Caco-2 (cell line): ENCODE measurements at regions not wholly inside any gene's neighbourhood (a gene's known extent, or its start where the extent isn't known, plus 50 kb on each side); places are given as distances from the start of the nearest gene placed in this dataset.
A peak's percentile ranks its signal among the peaks of the same experiment; 100 is the strongest.

Experiments used
- BruUV-seq: library from RNA; stranded (reverse); fragments of 400-500 nt; replicated peaks from 2 replicates; lab custom pipeline; 2021; lab: Mats Ljungman, UMichigan
- CTCF ChIA-PET: fragments of 300-600 bp; sonication (Branson Sonifier 250); formaldehyde crosslinking; loops from one replicate; lab custom pipeline; 2022; ENCODE audit warnings: antibody characterized with exemption; lab: Charles Lee
- POLR2A ChIA-PET: fragments of 300-600 bp; sonication (Branson Sonifier 250); formaldehyde crosslinking; loops from one replicate; lab custom pipeline; 2022; ENCODE audit warnings: antibody characterized with exemption; lab: Charles Lee
- DNase-seq, 2 experiments: peaks; one replicate each; pipeline versions ENCODE4 v3.0.0 to v3.0.0-alpha.2; 2020 to 2022
- H3K27me3 ChIP-seq: replicated peaks from 2 replicates; pipeline ENCODE4 v1.6.0; 2011; ENCODE audit warnings: low read length; ENCODE audit not compliant: control insufficient read depth, insufficient read depth
- H3K36me3 ChIP-seq: 2 replicates; pipeline ENCODE4 v1.5.1; 2011; ENCODE audit warnings: low read length; ENCODE audit not compliant: control insufficient read depth, insufficient read depth
- H3K4me1 ChIP-seq: fragments of 250-450 bp; sonication (Bioruptor Pico); 2 replicates; pipeline ENCODE4 v1.5.1; 2020; ENCODE audit warnings: mild to moderate bottlenecking
- H3K4me3 ChIP-seq: 2 replicates; pipeline ENCODE4 v1.5.1; 2011; ENCODE audit warnings: low read depth, mild to moderate bottlenecking, control low read depth, low read length
- H3K9me3 ChIP-seq: fragments of 250-450 bp; sonication (Bioruptor Pico); 2 replicates; pipeline ENCODE4 v1.5.1; 2020; ENCODE audit warnings: mild to moderate bottlenecking, moderate library complexity
- H3K27ac Mint-ChIP-seq: one replicate; pipeline ENCODE4 v1.8.0; 2022; ENCODE audit warnings: mixed read lengths; ENCODE audit not compliant: unreplicated experiment
- H3K27me3 Mint-ChIP-seq: one replicate; pipeline ENCODE4 v1.8.0; 2022; ENCODE audit warnings: mixed read lengths; ENCODE audit not compliant: insufficient read depth, unreplicated experiment
- H3K36me3 Mint-ChIP-seq: one replicate; pipeline ENCODE4 v1.8.0; 2022; ENCODE audit warnings: mild to moderate bottlenecking, mixed read lengths; ENCODE audit not compliant: insufficient read depth, unreplicated experiment
- H3K4me1 Mint-ChIP-seq: one replicate; pipeline ENCODE4 v1.8.0; 2022; ENCODE audit warnings: low read depth, mixed read lengths; ENCODE audit not compliant: unreplicated experiment
- H3K4me3 Mint-ChIP-seq: one replicate; pipeline ENCODE4 v1.8.0; 2022; ENCODE audit warnings: mild to moderate bottlenecking, moderate library complexity, mixed read lengths; ENCODE audit not compliant: unreplicated experiment
- H3K9me3 Mint-ChIP-seq: one replicate; pipeline ENCODE4 v1.8.0; 2022; ENCODE audit warnings: mixed read lengths; ENCODE audit not compliant: unreplicated experiment
- CTCF ChIP-seq, 2 experiments: fragments of 200-600 bp in 1 of 2; IDR thresholded peaks; 1 replicate in 1 of 2; 2 replicates in 1 of 2; pipeline versions ENCODE4 v1.5.1 to v1.8.0; 2011 to 2022; ENCODE audit warnings: antibody characterized with exemption in 1 of 2, control low read depth in 1 of 2, inconsistent platforms in 1 of 2, low read depth in 1 of 2, low read length in 1 of 2, mild to moderate bottlenecking in 1 of 2, moderate library complexity in 1 of 2; ENCODE audit not compliant: insufficient read depth in 1 of 2, severe bottlenecking in 1 of 2, unreplicated experiment in 1 of 2
- intact Hi-C: fragments of 100-400 bp; cut with micrococcal nuclease; formaldehyde crosslinking; loops from one replicate; pipeline ENCODE4 v1.10.0; 2022; ENCODE audit not compliant: unreplicated experiment

DNA sequence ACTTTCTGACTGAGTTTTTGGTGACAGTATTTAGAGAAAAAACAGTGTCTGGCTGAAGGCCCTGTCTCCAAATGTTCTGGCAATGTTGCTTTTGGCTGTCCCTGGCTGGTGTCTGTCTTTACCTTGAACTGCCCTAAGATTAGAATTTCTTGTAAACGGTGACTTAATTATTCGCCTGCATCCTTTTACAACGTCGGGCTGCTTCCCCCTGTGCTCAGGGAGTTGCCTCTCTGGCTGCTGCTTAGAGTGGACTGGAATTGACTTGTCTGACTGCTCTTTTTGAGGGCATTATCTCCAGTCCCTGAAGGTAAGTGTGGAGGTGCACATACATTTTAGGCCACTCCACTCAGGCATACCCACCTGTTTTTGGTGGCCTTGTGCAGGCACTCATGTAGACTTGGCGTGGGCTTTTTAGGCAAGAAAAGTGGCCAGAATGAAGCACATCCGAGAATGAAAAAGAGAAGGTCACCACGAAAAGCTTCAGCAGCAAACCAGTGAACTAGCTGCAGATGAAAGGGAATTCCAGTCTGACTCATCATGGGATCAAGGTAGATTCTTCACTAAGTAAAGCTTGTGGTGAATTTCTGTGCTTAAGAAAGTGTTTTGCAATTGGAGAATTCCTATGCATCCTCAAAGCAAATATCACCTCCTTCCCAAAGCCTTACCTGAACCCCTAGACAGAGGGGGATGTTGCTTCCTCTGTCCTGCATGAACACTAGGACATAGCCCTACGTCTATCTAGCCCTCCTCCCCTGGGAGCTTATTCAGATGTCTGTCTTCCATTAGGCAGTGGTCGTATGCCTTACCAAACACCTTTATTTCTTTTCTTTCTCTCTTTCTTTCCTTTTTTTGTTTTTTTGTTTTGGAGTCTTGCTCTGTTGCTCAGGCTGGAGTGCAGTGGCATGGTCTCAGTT, 230.3 kb upstream of the TRIB2 start:
- DNase-seq: peak in 1 of 2 experiments; percentile 47
- intact Hi-C loops: loop anchor here (1.0 to 5.0 kb wide), 4 partner anchors 28 to 231 kb away; partner anchors contain the start of gene TRIB2
- no peaks in the 10 kb centered on the region for H3K27me3 ChIP-seq
- ChIA-PET CTCF (no interaction called here), POLR2A (no interaction called here)
- no peak overlapping the region for H3K4me3 ChIP-seq
- Mint-ChIP-seq H3K27ac (peak overlapping the region; percentile 60), H3K4me3 (no peak overlapping the region), H3K4me1 (peaks cover 19% of the 10 kb centered on the region), H3K9me3 (no peaks in the 10 kb centered on the region), H3K27me3 (no peaks in the 10 kb centered on the region), H3K36me3 (peaks cover 6% of the 10 kb centered on the region)
- H3K36me3 ChIP-seq: no peaks in the 10 kb centered on the region
- no TSS peak for BruUV-seq
- no peak for TF ChIP-seq CTCF (IDR thresholded peaks at IDR 0.05; ENCODE audit: insufficient read depth in 1 of 2, low read depth in 1 of 2, low read length in 1 of 2, severe bottlenecking in 1 of 2, unreplicated experiment in 1 of 2)
- peaks cover 24% of the 10 kb centered on the region for H3K4me1 ChIP-seq
- peaks cover 3% of the 10 kb centered on the region; the same call in 1 of the 2 replicates for H3K9me3 ChIP-seq

- POLR2A ChIA-PET: no interaction called here
- Histone ChIP-seq H3K4me1 (peaks cover 24% of the 10 kb centered on the region), H3K4me3 (no peak overlapping the region), H3K27me3 (no peaks in the 10 kb centered on the region), H3K9me3 (peaks cover 3% of the 10 kb centered on the region; the same call in 1 of the 2 replicates), H3K36me3 (no peaks in the 10 kb centered on the region)
- CTCF ChIA-PET: no interaction called here
- H3K9me3 Mint-ChIP-seq: no peaks in the 10 kb centered on the region
- no peak overlapping the region for H3K4me3 Mint-ChIP-seq
- peak overlapping the region; percentile 60 for H3K27ac Mint-ChIP-seq
- no peaks in the 10 kb centered on the region for H3K27me3 Mint-ChIP-seq
- peaks cover 6% of the 10 kb centered on the region for H3K36me3 Mint-ChIP-seq
- no peak for TF ChIP-seq CTCF (IDR thresholded peaks at IDR 0.05; ENCODE audit: insufficient read depth in 1 of 2, low read depth in 1 of 2, low read length in 1 of 2, severe bottlenecking in 1 of 2, unreplicated experiment in 1 of 2)
- intact Hi-C loops: loop anchor here (5.0 kb wide), 1 partner anchor 230 kb away; the partner anchor contains the start of gene TRIB2
- H3K4me1 Mint-ChIP-seq: peaks cover 19% of the 10 kb centered on the region
- no TSS peak for BruUV-seq
- no peak for DNase-seq
These were observed 229.3 kb upstream of the TRIB2 start for GRCh38 chr2:12487253-12488004.
